Stimulated activated CD8-positive, alpha-beta memory T cell treated with anti-CD3 and anti-CD28 coated beads, Interleukin-4, amount 100 ng/mL, for 24 hours (primary cell): ENCODE measurements at regions not wholly inside any gene's neighbourhood (a gene's known extent, or its start where the extent isn't known, plus 50 kb on each side); places are given as distances from the start of the nearest gene placed in this dataset.

Source experiments
- DNase-seq: peaks from one replicate; pipeline ENCODE4 v3.0.0-alpha.2; 2020; ENCODE audit warnings: low read depth

DNA sequence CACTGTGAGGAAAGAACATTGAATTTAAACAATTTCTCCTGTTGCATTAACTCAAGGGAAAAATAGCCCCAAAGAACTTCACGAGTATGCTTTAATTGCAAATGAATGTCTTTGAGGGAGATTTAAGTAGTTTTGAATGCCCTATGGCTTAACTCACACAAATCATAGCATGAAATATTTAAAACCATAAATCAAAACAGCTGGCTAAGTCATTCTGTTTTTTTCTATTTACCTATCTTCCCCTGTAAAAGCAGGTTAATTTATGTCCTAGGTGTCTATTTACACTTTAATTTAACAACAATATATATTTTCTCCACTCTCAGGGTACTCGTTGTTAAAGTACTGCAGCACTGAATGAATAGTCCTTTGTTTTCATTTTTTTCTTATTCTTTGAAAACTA lies 118.8 kb upstream of the PIEZO2 start:
- no peak for DNase-seq

DNA sequence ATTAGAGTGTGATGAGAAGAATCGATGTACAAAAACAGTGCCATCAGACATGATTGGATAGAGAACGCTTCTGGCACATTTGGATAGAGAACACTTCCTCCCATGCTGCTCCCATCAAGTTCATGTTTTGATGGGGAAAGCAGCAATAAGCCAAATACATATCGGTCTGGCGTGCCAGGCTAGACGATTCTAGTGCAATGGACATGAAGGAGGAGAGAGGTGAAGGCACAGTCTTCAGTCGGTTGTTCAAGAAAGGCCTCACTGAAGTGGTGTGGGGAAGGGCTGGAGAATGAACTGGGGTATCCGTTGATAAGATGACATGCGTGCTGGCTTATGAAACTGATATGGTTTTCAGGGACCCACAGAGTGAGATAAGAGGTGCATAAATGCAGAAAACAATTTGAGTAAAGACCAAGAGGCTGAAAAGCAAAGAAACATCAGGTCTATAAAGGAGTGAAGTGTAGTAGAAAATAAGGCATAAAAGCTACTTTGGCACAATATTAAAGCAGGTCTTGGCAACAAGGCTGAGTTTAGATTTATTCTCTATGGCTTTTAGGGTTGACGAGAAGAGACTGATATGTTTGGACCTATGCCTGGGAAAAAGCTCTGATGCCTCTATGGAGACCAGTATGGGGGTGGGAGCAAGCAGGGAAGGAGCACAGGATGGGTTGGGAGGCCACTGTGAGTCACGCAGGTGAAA lies 117.6 kb upstream of the PIEZO2 start:
- no peak for DNase-seq

DNA sequence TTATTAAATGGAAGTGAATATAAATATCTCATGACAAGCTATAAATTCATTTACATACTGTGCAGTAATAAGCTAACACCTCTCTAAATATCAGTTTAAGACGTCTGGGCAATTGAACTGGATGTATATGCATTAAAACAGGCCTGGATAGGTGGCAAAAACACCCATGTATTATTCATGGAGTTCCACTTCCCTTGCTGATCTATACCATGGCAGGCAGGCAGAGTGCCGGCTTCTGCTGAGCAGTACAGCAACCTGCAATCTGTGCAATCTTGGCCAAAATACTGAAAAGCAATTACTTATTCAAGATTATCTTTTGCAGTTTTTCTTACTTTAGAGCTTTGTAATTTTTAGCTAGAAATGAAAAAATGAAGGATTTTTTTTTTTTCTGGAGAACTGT lies 112.1 kb upstream of the PIEZO2 start:
- DNase-seq: no peak

- DNase-seq: no peak
Measured at GRCh38 chr18:11260961-11261461, 111.6 kb upstream of the PIEZO2 start.

GRCh38 chr18:11259469-11260150 lies 110.2 kb upstream of the PIEZO2 start:
- no peak for DNase-seq

DNA sequence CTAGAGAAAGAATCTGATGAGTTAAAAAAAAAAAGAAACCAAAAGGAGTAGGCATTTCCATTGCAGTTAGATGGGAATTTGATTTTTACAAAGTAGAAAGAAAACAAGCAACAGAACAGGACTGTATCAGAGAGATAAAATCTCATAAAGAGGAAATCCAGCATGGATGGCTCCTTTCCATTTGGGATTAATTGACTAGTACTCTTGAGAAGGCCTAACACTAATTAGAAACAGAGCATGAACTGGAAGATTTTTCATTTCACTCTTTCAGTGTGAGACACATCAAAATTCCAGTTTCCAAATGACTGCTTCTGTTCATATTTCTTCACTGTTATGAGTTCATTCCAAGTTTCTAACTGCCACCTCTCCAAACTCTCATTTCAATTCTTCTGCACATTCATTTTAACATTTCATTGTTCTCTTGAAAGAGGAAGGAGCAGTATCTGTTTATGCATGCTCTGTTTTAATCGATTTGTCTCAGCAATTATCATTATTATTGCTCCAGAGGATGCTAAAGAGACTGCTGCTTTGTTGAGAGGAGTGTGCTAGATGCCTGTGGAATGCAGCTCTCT lies 108.8 kb upstream of the PIEZO2 start:
- DNase-seq: no peak

DNA sequence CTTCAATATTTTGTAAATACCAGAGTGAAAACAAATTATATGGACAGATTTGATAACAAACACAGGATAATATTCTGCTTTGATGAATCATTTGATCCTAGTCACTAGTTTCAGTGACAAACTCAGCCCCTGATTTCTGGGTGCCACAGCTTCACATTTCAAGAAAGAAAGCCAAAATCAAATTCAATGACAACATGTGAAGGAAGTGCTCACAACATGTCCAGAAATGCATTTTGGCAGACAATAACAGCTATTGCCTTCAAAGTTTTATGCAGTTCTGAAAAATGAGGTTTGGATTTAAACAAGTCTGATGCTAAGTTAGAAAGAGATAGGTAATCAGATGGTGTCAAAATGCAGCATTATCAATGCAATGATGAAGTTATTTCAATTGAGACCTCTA lies 106.9 kb upstream of the PIEZO2 start:
- no peak for DNase-seq

DNA sequence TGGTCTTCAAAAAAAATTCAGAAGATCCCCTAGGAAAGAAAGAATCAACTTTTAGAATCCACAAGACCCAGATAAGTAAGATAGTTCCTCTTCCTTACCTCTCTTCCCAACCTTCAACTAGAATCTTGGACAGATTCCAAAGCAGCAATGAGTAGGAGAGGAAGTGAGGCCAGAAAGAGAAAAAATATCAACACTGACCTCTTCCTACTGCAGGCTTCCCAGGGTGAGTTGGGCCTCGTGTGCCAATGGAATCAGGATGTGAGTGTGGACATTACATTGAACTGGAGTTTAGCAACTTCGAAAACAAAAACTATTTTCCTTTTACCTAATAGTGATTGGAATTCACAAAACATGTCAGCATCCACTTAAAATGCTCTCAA lies 102.5 kb upstream of the PIEZO2 start:
- DNase-seq: no peak

- no peak for DNase-seq
Measured at GRCh38 chr18:11251229-11251890, 102.0 kb upstream of the PIEZO2 start.

DNA sequence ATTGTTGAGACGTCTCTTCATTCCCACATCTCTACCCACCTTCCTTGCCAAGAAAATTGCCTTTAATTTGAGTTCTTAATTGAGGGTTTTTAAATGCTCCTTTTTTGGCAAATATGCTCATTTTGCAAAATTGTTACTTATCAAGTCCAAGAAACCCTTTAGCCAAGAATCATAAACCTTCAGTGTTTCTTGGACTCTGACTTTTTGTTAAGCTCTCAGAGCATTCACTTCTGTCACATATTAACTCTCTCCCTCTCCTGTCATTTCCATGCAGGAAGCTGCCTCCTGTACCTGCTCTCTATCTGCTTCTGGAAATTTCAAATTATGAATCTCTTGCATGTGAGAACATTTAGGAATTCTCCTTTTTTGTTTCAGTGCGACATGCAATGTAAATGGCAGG lies 100.0 kb upstream of the PIEZO2 start:
- DNase-seq: no peak

DNA sequence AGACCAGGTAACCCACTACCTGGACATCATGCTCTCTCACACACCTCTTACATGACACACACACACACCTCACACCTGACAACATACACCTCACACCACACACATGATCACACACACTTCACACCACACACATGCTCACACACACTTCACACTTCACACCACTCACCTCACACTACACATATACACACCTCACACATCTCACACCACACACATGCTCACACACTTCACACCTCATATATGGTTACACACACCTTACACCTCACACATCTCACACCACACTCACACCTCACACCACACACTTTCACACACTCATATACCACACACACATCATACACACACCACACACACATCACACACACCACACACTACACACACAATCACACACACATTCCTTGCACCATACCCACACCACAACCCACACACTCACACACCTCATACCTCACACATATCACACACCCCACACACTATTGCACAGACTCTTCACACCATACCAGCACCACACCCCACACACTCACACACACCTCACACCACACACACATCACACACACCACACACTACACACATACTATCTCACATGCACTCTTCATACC lies 98.1 kb upstream of the PIEZO2 start:
- no peak for DNase-seq

DNA sequence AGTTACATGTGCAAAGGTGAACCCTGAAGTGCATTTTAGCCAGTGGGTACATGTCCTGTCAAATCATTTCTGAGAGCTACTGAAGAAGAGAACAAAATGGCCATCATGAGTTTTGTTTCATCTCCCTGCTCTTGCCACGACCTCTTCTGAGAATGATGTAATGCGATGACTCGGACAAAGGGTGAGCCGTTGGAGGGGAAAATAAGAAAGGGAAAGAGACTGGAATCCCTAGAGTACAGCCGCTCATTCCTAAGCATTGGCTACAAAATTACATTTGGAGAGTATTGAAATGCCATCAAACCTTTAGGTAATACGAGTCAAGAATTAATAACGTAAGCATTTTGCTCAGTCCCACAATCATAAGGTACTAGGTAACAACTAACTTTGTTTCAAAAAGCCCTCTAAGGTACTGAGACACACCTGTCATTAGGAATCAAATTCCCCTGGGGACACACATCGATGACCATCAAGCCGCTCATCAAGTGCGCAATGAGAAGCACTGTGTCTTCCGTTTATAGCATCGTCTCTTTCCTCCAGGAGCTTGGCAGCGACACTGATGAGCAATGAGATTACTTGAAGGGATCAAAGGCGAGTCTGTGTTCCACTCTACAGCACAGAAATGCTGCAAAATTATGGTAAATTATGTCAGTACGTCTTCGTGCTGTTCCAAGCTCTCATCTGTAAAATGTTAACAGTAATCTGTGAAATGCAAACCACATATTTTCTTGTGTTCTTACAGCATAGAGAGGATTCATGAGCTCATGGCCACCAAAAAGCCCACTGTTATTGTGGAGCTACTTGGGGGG lies 97.3 kb upstream of the PIEZO2 start:
- no peak for DNase-seq

DNA sequence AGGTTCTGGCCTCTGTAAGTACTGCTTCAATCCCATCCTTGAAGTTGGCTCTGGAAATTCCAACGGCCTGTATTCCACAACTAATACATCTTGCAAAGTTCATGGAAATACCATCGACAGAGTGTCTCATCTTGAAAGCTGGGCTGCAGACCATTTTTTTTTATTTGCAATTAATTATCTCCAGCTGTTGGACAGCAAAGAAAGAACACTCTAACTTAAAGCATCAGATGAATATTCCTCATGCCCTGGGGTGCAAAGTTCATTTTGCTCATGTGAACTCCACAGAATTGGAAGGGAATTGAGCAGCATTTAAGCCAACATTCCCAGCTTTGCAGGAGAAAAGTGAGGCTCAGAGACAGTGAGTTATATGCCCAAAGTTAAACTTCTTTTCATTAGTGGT lies 96.5 kb upstream of the PIEZO2 start:
- DNase-seq: no peak

DNA sequence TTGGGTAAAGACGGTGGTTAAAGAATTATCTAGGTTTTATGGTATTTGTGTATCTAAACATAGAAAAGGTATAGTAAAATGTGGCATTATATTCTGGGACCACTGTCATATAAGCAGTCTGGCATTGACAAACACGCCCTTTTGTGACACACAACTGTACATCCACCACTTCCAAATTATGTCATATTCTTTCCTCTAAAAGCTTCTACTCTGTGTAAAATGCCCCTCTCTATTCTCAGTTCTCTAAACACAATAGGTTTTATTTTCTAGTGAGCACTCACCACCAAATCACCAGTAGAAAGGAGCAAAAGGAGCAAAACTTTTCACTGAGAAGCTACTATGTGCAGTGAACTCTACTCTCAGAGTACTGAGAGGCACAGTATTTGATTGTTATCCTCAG lies 88.1 kb upstream of the PIEZO2 start:
- no peak for DNase-seq

DNA sequence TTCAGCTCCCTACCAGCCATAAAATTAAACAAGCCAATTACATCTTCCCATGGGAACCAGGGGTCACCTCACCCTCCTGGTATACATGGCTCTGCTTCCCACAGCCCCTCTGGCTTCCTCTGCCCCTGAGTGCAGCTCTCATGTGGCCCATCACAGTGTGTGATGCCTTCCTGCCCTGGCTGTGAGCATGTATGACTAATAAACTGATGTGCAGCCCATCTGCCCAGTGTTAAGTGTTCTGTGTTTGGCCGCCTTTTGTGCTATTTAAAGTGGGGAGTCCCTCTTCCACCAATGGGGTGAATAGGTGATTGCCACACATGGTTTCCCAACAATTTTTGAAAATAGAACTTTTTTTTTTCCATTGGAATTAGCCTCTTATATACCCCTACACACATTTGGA lies 87.7 kb upstream of the PIEZO2 start:
- no peak for DNase-seq

- DNase-seq: no peak
Measured at GRCh38 chr18:11224153-11224552, 74.8 kb upstream of the PIEZO2 start.

DNA sequence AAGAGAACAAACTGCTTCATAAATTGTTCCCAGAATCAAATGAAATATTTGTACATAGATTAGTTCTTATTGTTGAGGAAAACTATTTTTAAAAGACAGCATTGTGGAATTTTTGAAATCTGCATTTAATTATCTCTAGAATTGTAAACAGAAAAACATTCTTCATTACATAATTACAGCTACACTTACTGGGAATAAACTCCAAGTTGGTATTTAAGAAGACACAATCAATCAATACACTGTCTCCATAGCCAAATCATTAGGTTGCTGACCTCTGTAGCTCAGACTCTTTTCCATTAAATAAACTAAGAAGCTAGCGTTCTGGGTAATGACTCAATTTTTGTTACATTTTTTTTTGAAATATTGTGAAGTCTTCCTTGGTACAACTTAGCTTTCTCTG lies 70.2 kb upstream of the PIEZO2 start:
- no peak for DNase-seq

DNA sequence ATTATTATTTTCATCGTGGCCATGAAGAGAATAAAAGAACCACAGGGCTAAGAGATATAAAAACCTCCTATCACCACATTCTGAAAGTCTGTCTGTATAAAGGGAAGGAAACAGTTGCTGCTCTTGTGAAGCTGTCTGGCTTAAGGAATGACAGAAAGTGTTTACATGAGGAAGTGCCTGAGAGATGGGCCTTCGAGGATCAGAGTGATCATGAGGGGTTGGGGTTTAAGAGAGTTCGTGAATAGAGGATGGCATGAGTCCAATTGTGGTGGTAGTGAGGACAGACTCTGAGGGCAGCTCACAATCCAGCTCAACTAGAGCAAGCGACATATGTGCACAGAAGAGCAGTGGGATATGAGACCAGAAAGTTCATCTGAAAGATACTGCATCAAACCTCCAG lies 65.8 kb upstream of the PIEZO2 start:
- DNase-seq: no peak

GRCh38 chr18:11204020-11204419 lies 54.7 kb upstream of the PIEZO2 start:
- DNase-seq: no peak

DNA sequence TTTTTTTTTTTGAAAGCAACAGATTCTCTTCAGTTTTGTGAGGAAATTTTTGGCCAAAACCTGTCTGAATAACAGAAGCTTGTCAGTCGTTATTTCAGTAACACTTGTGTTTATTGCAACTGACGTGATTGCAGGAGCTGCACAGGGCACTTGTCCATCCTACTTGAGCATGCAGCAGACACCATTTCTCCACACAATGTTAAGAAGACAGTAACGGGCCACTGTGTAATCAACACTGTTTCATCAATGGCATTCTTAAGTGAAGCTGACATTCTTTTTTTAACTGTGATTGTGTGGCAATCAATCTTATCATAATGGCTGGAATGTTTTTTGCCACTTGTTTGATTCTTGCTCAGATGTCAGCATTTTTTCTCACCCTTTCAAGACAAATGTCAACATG lies 50.1 kb upstream of the PIEZO2 start:
- DNase-seq: no peak
